Activated CD8-positive, alpha-beta memory T cell treated with anti-CD3 and anti-CD28 coated beads for 1 hour (primary cell): ENCODE measurements at regions not wholly inside any gene's neighbourhood (a gene's known extent, or its start where the extent isn't known, plus 50 kb on each side); places are given as distances from the start of the nearest gene placed in this dataset.
"Not testable (repeated sequence)": the region's sequence is repeated elsewhere in the genome, so short reads cannot be mapped to it uniquely, and the experiment has no call there.

Experiments
- DNase-seq, 2 donors: peaks; one replicate each; pipeline ENCODE4 v3.0.0-alpha.2; 2020; ENCODE audit warnings: low read depth in 1 of 2; ENCODE audit errors: extremely low read depth in 1 of 2

DNA sequence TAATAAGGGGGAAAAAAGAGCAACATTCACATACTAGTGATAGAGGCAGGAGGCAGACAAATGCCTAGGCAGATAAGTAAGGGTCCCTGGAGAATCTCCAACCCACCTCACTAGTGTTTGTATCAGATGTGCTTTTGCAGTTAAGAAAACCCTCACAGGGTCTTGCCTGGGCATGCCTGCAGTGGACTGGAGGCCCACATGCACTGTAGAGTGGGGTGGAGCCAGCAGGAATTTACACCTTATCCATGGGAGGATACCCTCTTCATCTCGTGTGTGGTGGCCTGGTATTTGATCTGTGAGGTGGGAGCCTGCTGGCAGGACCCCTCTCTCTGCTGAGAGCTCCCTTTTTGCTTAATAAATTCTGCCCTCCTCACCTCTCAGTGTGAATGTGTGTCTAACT lies 238.0 kb upstream of the SLC16A7 start:
- no peak for DNase-seq

DNA sequence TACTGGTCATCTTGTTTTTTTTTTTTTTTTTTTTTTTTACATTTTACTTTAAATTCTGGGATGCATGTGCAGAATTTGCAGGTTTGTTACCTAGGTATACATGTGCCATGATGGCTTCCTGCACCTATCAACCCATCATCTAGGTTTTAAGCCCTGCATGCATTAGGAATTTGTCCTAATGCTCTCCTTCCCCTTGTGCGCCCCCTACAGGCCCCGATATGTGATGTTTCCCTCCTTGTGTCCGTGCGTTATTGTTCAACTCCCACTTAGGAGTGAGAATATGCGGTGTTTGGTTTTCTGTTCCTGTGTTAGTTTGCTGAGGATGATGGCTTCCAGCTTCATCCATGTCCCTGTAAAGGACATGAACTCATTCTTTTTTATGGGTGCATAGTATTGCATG lies 249.6 kb upstream of the SLC16A7 start:
- DNase-seq: not testable (repeated sequence)

DNA sequence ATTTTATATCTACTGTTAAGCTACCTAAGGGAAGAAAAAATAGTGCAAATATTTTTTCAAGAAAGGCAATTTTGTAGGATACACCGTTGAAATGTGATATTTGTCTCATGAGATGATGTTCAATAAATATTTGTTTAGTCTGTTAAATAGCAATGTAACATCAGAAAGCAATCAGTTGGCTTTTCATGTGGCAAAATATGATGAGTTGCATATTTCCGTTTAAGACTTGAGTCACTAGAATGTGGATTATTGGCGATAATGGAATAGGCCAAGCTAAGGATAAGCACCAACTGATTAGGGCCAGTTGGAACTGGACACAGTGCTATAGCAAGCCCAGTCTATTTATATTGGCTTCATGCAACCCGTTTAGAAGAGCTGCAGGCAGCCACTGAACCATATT lies 250.4 kb upstream of the SLC16A7 start:
- DNase-seq: no peak

DNA sequence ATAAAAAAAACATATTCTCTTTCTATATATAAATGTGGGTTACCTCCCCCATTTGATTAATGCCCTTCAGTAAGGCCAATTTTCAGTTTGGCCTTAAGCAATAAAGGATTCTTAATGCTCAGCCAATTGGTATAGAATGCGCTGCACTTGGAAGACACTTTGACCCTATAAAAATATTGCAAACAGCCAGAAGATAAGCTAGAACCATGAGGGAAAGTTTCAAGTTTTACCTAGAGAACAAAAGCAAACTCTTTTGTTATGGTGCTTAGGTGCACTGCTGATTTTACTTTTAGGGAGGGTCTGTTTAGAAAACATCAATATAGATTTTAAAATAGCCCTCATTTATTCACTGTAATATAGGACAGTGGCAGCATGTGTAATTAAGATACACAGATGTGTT lies 251.6 kb upstream of the SLC16A7 start:
- DNase-seq: no peak

DNA sequence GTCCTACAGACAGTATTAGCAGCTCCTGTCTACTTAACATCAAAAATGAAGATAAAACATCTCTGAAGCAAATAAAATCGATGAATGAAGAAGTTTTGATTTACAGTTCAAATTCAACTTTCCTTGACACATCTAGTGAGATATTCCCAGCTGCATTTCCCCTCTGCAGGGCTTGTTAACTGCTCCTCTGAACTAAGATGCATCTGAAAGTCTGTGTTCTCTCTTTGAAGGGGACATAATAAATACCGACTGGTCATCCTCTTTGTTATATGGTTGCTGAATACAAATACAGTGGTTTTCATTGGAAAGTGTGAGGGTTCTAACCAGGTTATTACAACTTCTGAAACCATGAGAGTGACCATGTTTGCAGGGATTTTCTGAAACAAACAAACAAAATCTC lies 266.4 kb upstream of the SLC16A7 start:
- DNase-seq: no peak

DNA sequence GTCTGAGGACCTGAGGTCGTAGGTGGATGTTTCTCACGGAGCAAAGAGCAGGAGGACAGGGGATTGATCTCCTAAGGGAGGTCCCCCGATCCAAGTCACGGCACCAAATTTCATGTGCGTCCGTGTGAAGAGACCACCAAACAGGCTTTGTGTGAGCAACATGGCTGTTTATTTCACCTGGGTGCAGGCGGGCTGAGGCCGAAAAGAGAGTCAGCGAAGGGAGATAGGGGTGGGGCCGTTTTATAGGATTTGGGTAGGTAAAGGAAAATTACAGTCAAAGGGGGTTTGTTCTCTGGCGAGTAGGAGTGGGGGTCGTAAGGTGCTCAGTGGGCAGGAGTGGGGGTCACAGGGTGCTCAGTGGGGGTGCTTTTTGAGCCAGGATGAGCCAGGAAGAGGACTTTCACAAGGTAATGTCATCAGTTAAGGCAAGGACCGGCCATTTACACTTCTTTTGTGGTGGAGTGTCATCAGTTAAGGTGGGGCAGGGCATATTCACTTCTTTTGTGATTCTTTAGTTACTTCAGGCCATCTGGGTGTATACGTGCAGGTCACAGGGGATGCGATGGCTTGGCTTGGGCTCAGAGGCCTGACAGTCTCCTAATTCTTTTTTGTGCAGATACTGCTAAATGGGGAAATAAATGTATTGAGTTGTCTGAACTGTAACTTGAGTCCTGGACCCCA lies 267.3 kb upstream of the SLC16A7 start:
- not testable (repeated sequence) for DNase-seq

DNA sequence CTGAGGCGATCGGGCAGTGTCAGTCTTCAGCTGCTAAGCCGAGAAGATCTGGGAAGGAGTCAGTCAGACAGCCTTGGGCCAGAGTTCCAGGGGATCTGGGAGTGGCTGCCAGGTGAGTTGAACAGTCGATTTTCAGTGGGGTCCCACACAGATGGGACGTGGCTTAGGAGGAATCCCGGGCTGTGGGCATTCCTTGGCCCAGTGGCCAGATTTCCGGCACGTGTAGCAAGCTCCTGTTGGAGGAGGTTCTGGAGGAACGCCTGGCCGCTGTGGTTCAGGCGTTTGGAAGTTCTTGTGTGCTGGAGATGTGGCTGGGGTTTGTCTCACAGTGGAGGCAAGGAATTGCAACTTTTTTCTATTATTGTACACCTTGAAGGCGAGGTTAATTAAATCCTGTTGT lies 269.4 kb upstream of the SLC16A7 start:
- DNase-seq: not testable (repeated sequence)

DNA sequence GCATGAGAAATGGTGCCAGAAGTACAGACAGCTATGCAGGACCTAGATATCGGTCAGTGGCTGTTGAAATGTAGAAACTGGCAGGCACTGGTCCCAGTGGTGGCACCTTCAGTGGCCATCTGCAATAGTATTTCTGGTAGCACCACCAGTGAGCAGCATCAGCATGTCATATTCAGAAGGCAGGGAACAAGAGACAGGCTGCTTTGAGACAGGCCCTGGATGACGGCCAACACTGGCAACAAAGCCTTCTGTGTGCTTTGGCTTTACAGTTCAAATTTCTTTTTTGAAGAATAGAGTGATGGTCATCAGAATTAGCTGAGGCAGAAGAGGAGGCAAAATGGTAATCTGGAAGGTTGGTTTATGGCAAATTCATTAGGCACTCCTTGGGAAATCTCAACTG lies 273.4 kb upstream of the SLC16A7 start:
- DNase-seq: no peak

DNA sequence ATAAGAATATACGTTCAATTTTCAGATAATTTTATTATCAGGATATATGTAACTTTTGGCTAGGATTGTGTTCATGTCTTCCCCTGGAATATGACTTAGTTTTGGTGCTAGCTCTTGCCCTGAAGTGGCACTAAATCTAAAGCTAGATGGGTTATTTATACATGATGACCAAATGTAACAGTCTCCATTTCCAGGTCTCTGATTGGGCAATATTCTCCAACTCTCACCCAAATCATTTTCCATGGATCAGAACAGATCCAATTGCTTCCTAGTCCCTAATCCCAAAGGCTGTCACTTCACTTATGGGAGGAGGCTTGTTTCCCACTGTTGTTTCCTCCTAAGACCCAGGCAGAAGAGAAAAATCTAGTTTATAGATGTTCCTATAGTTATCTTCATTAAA lies 274.6 kb upstream of the SLC16A7 start:
- DNase-seq: no peak

DNA sequence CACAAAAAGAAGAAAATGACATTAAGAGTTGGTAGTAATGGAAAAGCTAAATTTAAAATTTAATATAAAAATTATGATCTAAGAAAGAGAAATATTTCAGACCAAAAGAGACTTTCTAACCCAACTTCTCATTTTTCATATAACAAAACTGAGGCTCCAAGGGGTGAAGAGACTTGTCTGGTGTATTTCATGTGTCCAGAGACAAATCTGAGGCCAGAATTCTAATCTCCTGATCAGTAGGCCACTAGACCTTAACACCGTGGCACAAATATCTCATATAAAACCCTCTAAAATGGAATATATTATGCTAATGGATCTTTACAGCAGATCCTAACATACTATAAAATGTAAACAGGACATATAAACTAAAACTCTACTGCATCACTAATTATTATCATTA lies 275.7 kb upstream of the SLC16A7 start:
- no peak for DNase-seq

DNA sequence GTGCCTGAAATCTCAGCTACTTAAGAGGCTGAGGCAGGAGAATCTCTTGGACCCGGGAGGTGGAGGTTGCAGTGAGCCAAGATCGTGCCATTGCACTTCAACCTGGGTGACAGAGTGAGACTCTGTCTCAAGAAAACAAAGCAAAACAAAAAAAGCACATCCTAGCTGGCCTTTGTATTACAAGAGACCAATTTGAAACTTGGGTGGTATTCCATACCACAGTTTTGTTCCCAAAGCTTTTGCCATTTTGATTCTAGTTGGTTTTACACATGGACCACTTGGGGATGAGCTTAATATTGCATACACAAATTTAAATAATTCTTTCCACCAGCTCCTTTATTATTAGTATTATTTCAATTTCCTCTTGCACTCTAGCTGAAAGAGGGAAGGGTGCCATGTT lies 276.9 kb upstream of the SLC16A7 start:
- DNase-seq: no peak

DNA sequence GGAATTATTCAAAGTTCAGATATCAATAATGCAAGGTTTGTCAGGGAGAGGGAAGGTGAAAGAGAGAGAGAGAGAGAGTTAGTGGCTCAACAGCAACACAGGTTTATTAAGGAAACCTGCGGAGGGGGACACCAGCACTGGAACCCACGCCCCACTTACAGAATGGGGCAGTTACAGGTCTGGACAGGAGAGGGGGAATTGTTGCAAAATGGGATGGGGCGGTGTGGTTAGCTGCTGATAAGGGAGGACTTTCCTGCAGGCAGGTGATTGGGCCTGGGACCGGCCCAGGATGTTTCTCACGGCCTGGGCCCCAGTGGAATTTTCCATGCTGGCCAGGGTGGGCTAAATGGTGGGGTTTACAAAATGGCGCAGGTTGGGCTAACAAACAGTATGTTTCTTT lies 278.2 kb upstream of the SLC16A7 start:
- no peak for DNase-seq

DNA sequence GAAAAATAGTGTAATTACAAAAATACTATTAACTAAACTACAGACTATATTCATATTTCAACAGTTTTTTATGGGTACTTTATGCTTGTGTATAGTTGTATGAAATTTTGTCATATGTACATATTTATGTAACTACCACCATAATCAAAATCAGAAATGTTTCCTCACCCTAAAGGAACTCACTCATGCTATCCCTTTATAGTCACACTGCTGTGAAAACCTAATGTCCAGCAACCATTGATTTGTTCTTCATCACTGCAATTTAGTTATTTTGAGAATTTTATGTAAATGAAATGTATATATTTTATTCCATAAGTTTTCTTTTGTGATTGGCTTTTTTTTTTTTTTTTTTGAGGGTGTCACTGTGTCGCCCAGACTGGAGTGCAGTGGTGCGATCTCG lies 278.9 kb upstream of the SLC16A7 start:
- no peak for DNase-seq

DNA sequence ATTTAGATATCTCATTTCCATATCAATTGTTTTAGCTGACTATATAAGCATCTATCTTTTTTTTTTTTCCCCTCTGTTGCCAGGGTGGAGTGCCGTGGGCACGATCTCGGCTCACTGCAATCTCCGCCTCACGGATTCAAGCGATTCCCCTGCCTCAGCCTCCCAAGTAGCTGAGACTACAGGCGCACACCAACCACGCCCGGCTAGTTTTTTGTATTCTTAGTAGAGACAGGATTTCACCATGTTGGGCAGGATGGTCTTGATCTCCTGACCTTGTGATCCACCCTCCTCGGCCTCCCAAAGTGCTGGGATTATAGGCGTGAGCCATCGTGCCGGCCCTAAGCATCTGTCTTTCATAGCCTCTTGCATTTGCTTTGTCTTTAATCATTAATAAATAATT lies 279.5 kb upstream of the SLC16A7 start:
- DNase-seq: not testable (repeated sequence)

DNA sequence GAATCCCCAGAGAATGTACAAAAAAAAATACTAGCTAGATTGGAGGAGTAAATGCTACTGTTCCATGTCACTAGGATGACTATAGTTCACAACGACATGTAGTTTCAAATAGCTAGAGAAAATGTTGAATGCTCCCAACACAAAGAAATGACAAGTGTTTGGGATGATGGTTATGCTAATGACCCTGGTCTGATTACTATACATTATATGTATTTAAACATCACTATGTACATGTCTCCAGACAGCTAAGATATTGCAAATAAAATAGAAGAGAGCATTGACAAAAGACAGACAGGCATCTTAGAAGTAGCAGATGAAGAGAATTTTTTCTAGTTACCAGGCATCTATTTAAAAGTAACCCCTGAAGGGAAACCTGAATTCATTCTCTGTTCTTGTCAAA lies 281.6 kb upstream of the SLC16A7 start:
- DNase-seq: no peak

DNA sequence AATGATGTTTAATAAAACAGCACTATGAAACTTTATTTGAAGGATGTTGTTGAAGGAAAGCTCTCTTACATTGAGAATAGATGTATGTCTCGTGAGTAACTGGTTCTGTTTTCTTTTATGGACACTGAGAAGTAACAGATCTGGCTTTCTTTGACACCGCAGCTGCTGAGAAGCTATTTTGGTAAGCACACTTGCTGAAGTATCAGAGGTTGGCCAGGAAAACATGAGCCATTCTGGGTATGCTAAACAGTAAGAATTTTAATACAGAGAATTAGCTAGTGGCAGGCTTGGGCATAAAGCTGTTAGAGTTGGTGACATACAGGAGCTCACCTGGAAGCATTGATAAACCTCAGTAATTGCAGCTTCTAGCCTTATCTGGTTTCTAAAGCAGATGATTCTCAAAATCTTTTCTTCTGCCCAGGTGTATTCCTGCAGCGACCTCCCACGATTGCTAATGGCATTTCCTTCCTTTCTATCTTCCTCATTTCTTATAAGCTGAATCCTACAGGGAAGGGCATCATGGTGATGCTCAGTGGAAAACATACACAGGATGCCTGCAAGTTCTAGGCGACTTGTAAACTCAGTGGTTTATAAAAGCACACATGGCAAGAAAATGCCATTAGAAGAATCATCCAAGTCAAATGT lies 291.6 kb upstream of the SLC16A7 start:
- no peak for DNase-seq

DNA sequence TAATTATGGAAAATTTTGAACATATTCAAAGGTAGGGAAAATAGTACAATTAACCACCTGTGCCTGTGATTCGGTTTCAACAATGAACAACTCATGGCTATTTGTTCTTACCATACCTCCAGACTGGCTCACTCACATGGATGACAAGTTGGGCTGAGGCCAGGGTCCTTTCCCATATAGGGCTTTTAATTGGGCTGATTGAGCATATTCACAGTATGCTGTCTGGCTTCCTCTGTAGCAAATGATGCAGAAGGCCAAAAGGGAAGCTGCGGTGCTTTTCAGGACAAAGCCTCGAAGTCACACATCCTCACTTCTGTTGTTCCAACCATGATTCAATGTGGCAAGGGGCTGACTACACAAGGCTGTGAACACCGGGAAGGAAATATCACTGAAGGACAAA lies 297.5 kb upstream of the SLC16A7 start:
- no peak for DNase-seq

DNA sequence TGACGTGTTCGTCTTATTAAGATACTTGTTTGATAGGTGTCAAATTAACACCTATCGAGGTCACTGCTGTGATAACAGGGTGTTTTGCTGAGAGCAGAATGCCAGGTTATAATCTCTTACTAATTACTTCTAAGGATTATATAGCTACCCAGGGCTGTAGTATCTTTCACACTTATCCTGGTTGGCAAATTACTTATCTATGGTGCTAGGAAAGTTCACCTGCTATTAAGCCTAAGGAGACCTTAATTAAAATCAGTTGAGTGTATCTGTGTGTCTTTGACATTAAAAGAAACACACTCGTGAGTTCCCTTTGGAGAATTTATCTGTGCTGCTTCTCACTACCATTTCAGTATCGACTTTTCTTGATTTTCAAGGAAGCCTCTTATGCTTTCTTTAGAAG lies 301.6 kb upstream of the SLC16A7 start:
- DNase-seq: no peak

DNA sequence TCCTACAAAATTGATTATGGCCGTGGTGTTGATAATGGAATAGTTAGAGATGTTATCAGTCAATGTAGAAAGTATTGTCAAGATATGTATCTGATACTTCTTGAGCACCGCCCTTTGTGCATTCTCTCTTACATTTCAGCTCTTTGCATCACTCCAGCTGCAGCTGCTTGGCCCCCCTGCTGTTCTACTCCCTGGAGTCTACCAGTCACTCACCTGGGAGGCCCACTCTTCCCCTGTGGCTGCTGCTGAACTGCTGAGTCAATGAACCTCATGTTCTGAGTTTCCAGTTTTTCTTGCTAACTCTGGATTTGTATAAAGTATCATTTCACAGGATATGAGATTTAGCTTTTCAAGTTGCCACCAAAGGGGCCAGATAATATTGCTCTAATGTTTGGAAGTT lies 312.8 kb upstream of the SLC16A7 start:
- DNase-seq: no peak

DNA sequence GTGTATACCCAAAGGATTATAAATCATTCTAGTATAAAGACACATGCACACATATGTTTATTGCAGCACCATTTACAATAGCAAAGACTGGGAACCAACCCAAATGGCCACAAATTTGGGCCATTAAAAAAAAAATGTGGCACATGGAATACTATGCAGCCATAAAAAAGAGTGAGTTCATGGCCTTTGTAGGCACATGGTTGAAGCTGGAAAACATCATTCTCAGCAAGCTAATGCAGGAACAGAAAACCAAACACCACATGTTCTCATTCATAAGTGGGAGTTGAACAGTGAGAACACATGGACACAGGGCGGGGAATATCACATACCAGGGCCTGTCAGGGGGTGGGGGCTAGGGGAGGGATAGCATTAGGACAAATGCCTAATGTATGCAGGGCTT lies 322.3 kb upstream of the SLC16A7 start:
- DNase-seq: not testable (repeated sequence)

DNA sequence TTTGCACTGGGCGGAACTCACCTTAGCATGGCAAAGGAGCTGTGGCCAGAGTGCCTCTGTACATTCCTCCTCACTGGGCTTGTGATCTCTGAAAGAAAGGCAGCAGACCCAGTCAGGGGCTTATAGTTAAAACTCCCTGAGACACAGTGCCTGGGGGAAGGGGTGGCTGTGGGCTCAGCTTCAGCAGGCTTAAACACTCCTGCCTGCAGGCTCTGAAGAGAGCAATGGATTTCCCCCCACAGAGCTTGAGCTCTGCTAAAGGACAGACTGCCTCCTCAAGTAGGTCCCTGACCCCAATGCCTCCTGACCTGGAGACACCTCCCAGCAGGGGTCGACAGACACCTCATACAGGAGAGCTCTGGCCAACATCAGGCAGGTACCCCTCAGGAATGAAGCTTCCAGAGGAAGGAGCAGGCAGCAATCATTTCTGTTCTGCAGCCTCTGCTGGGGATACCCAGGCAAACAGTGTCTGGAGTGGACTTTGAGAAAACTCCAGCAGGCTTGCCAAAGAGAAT lies 327.5 kb upstream of the SLC16A7 start:
- no peak for DNase-seq

DNA sequence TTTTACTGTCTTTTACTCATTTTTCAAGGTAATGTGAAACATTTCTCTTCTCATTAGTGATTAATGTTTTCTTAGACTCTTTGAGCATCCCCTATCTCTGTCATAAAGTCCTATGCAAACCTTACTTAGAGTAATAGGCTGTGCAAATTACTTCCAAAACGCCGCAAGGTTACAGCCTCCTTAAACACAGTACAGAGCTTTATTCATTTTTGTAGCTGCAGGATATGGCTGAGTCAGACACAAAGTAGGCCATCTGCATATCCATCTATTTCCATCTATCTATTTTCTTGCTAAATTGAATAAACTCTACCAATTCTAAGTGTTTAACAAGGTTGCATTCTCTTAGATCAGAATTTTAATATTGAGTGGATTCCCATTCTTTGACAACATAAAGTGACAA lies 335.6 kb upstream of the SLC16A7 start:
- DNase-seq: no peak

DNA sequence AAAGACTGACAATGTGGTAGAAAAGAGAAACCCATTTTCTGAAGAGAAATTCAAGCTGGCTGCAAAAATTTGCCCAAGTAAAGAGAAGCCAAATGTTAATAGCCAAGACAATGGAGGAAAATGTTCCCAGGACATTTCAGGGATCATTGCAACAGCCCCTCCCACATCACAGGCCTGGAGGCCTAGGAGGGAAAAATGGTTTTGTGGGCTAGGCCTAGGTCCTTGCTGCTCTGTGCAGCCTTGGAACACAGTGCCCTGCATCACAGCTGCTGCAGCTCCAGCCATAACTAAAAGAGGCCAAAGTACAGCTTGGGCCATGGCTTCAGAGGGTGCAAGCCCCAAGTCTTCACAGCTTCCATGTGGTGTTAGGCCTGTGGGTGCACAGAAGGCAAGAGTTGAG lies 332.4 kb upstream of the LRIG3 start:
- DNase-seq: no peak
